RKO (cell line): ENCODE measurements at regions not wholly inside any gene's neighbourhood (a gene's known extent, or its start where the extent isn't known, plus 50 kb on each side); places are given as distances from the start of the nearest gene placed in this dataset.
"Not testable (repeated sequence)": the region's sequence is repeated elsewhere in the genome, so short reads cannot be mapped to it uniquely, and the experiment has no call there.

Experiments used
- DNase-seq: peaks from one replicate; pipeline ENCODE4 v3.0.0-alpha.2; 2016; ENCODE audit warnings: low spot score

DNA sequence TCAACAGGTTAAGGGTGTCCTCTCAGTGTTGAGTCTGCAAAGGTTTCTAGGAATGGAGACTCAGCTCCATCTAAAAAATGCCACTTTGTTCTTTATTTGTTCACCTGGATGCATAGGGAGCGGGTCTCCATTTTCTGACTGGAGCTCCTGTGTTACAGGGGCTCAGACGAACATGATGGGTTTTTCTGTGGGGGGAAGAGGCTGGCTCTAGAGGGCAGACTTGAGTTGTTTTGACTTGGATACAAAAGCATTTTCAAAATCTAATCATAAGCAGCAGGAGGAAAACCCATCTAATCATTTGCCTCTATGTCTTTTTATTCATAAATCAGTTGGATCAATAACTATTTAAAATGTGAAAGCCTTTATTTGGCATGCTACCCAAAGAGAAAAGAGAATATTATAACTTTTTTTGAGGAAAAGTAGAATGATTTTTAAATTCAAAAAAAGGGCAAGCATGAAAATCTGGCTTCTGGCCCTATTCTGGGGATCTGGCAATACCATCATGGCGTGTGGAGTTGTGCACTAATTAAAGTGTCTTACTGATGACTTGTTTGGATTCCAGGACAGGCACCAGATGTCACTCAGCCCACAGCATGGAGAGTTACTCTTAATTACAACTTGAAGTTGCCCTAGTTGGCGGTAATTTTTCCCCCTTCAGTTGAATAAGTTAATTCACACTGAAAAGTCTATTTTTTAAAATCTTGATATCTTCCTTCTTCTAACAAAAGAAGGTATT is 594.9 kb downstream of the REEP3 start:
- DNase-seq, result peak; percentile 29

- no peak for DNase-seq
Observed at GRCh38 chr10:64116707-64117106, 595.5 kb downstream of the REEP3 start.

GRCh38 chr10:64118736-64119135 is 597.5 kb downstream of the REEP3 start:
- no peak for DNase-seq

DNA sequence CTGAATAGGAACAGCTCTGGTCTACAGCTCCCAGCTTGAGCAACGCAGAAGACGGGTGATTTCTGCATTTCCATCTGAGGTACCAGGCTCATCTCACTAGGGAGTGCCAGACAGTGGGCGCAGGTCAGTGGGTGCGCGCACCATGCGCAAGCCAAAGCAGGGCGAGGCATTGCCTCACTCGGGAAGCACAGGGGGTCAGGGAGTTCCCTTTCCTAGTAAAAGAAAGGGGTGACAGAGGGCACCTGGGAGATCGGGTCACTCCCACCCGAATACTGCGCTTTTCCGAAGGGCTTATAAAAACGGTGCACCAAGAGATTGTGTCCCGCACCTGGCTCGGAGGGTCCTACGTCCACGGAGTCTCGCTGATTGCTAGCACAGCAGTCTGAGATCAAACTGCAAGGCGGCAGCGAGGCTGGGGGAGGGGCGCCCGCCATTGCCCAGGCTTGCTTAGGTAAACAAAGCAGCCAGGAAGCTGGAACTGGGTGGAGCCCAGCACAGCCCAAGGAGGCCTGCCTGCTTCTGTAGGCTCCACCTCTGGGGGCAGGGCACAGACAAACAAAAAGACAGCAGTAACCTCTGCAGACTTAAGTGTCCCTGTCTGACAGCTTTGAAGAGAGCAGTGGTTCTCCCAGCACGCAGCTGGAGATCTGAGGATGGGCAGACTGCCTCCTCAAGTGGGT is 599.2 kb downstream of the REEP3 start:
- DNase-seq, result not testable (repeated sequence)

DNA sequence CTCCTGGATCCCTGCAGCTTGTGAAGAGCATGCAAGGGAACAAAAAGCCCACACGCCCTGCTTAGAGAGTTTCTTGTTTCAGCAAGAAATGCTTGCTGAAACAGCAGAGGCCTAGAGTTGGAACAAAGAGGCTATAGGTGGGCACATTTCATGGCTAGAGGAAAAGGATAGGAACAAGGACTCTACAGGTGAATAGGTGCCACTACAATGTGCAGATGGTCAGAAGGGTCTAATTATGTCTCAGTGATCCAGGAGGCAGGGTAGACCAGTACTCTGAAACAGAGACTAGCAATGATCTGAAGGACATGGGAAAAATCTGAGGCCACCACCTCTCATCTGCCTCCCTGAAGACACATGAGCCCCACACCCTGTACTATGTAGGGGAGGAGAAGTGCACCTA is 609.0 kb downstream of the REEP3 start:
- no peak for DNase-seq

- DNase-seq, result no peak
Observed at GRCh38 chr10:64134676-64135075, 613.5 kb downstream of the REEP3 start.

DNA sequence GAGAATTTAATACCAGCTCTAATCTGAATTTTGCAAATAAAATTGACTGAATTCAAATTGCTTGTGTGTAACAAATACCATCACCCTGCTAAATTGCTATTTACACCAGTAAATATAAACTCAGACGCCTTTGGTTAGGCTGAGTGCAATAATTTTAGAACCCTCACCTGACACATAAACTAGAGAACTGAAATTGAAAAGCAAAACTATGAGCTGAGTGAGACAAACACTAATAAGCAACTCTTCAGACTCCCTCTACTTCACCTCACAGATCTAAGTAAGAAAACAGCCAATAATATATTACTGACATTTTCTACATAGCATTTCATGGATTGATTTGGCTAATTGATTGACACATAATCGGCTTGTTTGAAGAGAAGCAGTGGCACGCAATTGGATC is 621.2 kb downstream of the REEP3 start:
- DNase-seq, result no peak

DNA sequence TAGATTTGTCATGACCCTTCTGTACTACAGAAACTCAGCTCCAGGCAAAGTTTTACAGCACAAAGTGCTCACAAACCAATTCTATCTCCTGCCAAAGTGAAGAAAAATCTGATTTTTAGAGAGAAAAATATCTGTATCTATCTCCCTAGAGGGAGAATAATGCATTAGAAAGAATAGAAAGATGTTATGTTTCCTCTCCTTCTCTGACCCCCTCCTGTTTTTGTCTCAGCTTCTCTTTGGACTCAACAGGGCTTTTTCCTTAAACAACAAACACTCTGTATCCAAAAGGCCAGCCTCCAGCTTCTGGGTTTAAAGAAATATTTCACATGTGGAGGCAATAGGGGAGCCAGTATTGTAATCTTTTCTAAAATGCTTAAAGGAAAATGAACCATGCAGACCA is 627.4 kb downstream of the REEP3 start:
- DNase-seq, result no peak

GRCh38 chr10:64156166-64156565 is 635.0 kb downstream of the REEP3 start:
- DNase-seq, result no peak

GRCh38 chr10:64158551-64158950 is 637.4 kb downstream of the REEP3 start:
- no peak for DNase-seq

GRCh38 chr10:64159910-64160872 is 639.0 kb downstream of the REEP3 start:
- DNase-seq, result no peak

GRCh38 chr10:64170791-64171190 is 649.6 kb downstream of the REEP3 start:
- DNase-seq, result no peak

- no peak for DNase-seq
Observed at GRCh38 chr10:64173826-64174225, 652.6 kb downstream of the REEP3 start.

DNA sequence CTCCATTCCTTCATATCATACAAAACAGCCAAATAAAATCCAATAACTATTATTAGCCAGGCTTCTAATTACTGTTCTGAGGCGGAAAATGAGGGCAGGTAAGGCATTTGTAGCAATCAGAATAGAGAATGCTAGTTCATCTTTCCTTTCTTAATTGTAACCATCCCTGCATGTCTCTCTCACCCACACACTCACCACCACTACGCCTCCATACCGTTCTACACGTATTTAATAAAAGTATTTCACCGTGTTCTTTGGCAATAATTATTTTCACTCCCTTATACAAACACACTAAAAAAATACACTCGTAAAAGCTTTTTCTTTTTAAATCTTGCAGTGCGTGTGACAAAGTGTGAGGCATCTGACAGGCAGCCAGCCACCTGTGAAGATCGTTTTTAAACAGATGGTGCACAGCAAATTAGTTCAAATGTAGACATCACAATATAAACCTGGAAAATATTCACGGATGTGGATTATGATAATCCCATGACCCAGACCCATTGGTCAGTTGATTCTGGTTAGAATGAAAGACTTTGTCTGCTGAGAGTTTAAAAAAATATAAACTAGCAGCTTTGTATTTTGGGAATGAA is 653.6 kb downstream of the REEP3 start:
- no peak for DNase-seq

GRCh38 chr10:64175271-64175962 is 654.2 kb downstream of the REEP3 start:
- no peak for DNase-seq

GRCh38 chr10:64182671-64183070 is 661.5 kb downstream of the REEP3 start:
- DNase-seq, result no peak

DNA sequence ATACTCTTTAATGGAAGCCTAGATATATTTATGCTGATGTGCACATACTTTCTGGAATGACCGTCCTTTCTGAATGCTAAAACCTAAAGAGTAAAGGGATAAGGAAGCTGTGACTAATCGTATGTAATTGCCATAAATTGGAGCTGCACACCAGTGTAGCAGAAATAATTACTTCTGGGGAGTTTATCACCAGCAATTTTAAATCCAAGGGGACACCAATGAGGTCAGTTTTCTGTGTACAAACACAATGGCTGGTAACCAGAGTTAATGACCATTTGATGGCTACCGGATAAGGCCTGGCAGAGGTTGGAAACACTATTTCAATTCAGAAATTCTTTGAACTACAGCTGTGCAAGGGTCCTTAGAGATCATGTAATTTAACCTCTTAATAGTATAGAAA is 670.1 kb downstream of the REEP3 start:
- DNase-seq, result no peak

DNA sequence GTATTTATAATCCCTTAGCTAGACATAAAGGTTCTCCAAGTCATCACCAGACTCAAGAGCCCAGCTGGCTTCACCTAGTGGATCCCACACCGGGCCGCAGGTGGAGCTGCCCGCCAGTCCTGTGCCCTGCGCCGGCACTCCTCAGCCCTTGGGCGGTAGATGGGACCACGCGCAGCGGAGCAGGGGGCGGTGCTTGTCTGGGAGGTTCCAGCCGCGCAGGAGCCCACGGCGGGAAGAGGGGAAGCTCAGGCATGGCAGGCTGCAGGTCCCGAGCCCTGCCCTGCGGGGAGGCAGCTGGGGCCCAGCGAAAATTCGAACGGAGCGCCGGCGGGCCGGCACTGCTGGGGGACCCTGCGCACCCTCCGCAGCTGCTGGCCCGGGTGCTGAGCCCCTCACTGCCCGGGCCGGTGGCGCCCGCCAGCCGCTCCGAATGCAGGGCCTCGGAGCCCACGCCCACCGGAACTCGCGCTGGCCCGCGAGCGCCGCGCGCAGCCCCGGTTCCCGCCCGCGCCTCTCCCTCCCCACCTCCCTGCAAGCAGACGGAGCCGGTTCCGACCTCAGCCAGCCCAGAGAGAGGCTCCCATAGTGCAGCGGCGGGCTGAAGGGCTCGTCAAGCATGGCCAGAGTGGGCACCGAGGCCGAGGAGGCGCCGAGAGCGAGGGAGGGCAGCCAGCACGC is 675.6 kb downstream of the REEP3 start:
- DNase-seq, result no peak

- DNase-seq, result no peak
Observed at GRCh38 chr10:64201936-64202335, 680.7 kb downstream of the REEP3 start.

- not testable (repeated sequence) for DNase-seq
Observed at GRCh38 chr10:64204504-64204903, 683.3 kb downstream of the REEP3 start.

DNA sequence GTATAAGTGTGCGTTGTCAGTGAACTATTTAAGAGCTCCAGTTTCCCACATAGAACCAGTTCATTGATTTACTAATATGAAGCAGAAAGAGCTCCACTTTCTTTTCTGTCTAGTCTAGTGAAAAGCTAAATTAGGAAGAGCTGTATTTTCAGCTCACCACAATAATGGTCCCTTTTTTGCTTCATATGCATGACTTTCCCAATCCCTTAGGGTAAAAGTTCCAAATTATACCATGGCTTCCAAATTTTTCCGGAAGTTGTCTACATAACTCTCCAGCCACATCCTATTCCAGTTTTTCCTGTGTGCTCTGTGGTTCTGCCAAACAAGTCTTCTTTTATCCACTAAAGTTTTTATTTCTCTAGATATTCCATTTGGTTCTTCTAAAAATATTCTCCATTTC is 685.2 kb downstream of the REEP3 start:
- no peak for DNase-seq
